ENCODE measurements at regions not wholly inside any gene's neighbourhood (a gene's known extent, or its start where the extent isn't known, plus 50 kb on each side); places are given as distances from the start of the nearest gene placed in this dataset.

DNA sequence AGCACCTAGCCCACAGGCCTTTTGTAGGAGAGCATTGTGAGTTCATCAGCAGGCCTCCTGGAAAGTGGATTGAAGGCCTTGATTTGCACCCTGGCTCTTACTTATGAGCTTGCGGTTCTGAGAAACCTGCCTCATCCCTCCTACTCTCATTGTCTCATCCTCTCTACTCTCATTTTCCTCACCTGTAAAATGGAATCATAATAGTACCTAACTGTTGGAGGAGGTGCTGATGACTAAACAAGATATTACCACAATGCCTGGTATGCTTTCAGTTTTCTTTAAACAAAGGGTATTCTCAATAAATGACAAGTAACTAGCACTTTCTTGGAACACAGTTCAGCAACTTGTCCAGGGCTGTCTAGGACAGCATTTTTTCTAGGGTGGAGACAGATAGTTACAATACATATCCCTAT lies 243.1 kb upstream of the MAF start:
- H4K20me1 ChIP-seq (ENCODE audit: low read length): no peaks in the 10 kb centered on the region
- intact Hi-C loops (cut with micrococcal nuclease): no loop called here
- no peaks in the 10 kb centered on the region for H3K4me1 ChIP-seq (ENCODE audit: insufficient read depth, low read length)
- no peaks in the 10 kb centered on the region for H3K9me2 ChIP-seq (replicated peaks; ENCODE audit: low read length)
- no peaks in the 10 kb centered on the region for H3K79me2 ChIP-seq (ENCODE audit: low read length)
- H3K9ac ChIP-seq (ENCODE audit: low read length): no peak overlapping the region
- DNase-seq (no peak), ATAC-seq (no peak)
- no peak overlapping the region for H3K4me2 ChIP-seq (ENCODE audit: low read length)
- no peaks in the 10 kb centered on the region for H3F3A ChIP-seq (ENCODE audit: low read length, unreplicated experiment)
- H2AFZ ChIP-seq (ENCODE audit: low read length): no peak overlapping the region
- ChIA-PET CTCF (no interaction called here), POLR2A (ENCODE audit: unreplicated experiment) (no interaction called here)
- BruUV-seq (replicated peaks): no TSS peak
- H3K36me3 ChIP-seq (ENCODE audit: low read depth, low read length): no peaks in the 10 kb centered on the region
- TF ChIP-seq EZH2phosphoT487 (IDR thresholded peaks at IDR 0.05; ENCODE audit: borderline replicate concordance, low read length): no peak
- TF ChIP-seq, protein P1, sequence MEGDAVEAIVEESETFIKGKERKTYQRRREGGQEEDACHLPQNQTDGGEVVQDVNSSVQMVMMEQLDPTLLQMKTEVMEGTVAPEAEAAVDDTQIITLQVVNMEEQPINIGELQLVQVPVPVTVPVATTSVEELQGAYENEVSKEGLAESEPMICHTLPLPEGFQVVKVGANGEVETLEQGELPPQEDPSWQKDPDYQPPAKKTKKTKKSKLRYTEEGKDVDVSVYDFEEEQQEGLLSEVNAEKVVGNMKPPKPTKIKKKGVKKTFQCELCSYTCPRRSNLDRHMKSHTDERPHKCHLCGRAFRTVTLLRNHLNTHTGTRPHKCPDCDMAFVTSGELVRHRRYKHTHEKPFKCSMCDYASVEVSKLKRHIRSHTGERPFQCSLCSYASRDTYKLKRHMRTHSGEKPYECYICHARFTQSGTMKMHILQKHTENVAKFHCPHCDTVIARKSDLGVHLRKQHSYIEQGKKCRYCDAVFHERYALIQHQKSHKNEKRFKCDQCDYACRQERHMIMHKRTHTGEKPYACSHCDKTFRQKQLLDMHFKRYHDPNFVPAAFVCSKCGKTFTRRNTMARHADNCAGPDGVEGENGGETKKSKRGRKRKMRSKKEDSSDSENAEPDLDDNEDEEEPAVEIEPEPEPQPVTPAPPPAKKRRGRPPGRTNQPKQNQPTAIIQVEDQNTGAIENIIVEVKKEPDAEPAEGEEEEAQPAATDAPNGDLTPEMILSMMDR (conservative IDR thresholded peaks at IDR 0.05; ENCODE audit: low read depth, low read length): no peak
- TF ChIP-seq EZH2 (IDR thresholded peaks at IDR 0.05; ENCODE audit: low read length, unreplicated experiment): no peak
- no peak overlapping the region for H3K27ac ChIP-seq (ENCODE audit: low read length)
- no peaks in the 10 kb centered on the region for H3K27me3 ChIP-seq (ENCODE audit: low read length)
- no peak overlapping the region for H3K4me3 ChIP-seq (ENCODE audit: low read length)
- no peaks in the 10 kb centered on the region for H3K9me3 ChIP-seq (ENCODE audit: low read length)

DNA sequence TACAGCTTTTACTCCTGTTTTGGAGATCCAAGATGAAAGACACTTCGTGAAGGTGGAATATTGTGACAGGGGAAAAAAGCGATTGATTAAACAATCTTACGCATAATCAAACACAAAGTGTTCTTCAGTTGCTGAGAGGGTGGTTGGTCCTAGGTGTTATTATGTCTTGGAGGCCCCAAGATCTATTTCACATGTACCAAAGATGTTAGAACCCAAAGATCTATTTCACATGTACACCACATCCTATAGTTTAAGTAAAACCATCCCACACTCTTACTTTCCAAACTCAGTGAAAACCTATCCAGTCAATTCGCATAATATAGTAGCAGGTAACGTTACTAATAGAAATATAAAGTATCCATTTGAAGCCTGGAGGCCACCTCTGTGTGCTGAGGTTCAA lies 242.6 kb upstream of the MAF start:
- CTCF ChIA-PET: no interaction called here

DNA sequence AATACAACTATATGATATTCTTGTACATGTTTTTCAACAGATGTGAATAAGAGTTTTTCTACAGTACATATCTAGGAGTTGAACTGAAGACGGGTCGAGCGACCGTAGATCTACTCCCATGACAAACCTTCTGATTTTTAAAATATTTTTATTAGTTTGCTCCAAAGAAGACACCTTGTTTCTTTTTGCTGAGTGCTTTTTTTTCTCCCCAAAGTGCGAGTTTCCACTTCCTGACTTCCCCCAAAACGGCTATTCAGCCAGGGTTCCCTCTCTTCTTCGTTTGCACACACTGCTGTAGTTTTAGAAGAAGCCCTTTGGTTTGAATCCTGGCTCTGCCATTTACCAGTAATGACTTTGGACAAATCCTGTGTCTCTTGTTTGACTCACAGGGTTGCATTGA lies 241.7 kb upstream of the MAF start:
- no peak overlapping the region for H3K9ac ChIP-seq (ENCODE audit: low read length)
- no peaks in the 10 kb centered on the region for H3K36me3 ChIP-seq (ENCODE audit: low read depth, low read length)
- H3K4me3 ChIP-seq (ENCODE audit: low read length): no peak overlapping the region
- H3K79me2 ChIP-seq (ENCODE audit: low read length): no peaks in the 10 kb centered on the region
- ChIA-PET POLR2A (ENCODE audit: unreplicated experiment) (no interaction called here), CTCF (no interaction called here)
- H3K4me2 ChIP-seq (ENCODE audit: low read length): no peak overlapping the region
- DNase-seq: no peak
- no peak overlapping the region for H2AFZ ChIP-seq (ENCODE audit: low read length)
- intact Hi-C loops (cut with micrococcal nuclease): no loop called here
- BruUV-seq (replicated peaks): no TSS peak
- no peaks in the 10 kb centered on the region for H3F3A ChIP-seq (ENCODE audit: low read length, unreplicated experiment)
- no peak for TF ChIP-seq EZH2 (IDR thresholded peaks at IDR 0.05; ENCODE audit: low read length, unreplicated experiment)
- no peak for TF ChIP-seq EZH2phosphoT487 (IDR thresholded peaks at IDR 0.05; ENCODE audit: borderline replicate concordance, low read length)
- TF ChIP-seq, protein P1 (conservative IDR thresholded peaks at IDR 0.05; ENCODE audit: low read depth, low read length): no peak
- no peaks in the 10 kb centered on the region for H3K9me2 ChIP-seq (replicated peaks; ENCODE audit: low read length)
- no peaks in the 10 kb centered on the region for H3K9me3 ChIP-seq (ENCODE audit: low read length)
- H3K27ac ChIP-seq (ENCODE audit: low read length): no peak overlapping the region
- no peaks in the 10 kb centered on the region for H4K20me1 ChIP-seq (ENCODE audit: low read length)
- H3K4me1 ChIP-seq (ENCODE audit: insufficient read depth, low read length): no peaks in the 10 kb centered on the region
- no peaks in the 10 kb centered on the region for H3K27me3 ChIP-seq (ENCODE audit: low read length)
- no peak for ATAC-seq

More for the DNA sequence above, 242.6 kb upstream of the MAF start:
- Histone ChIP-seq H2AFZ (ENCODE audit: low read length) (no peak overlapping the region), H3K4me3 (ENCODE audit: low read length) (no peak overlapping the region), H3K27ac (ENCODE audit: low read length) (no peak overlapping the region), H3F3A (ENCODE audit: low read length, unreplicated experiment) (no peaks in the 10 kb centered on the region), H3K79me2 (ENCODE audit: low read length) (no peaks in the 10 kb centered on the region), H3K4me2 (ENCODE audit: low read length) (no peak overlapping the region), H3K27me3 (ENCODE audit: low read length) (no peaks in the 10 kb centered on the region), H4K20me1 (ENCODE audit: low read length) (no peaks in the 10 kb centered on the region), H3K4me1 (ENCODE audit: insufficient read depth, low read length) (no peaks in the 10 kb centered on the region), H3K36me3 (ENCODE audit: low read depth, low read length) (no peaks in the 10 kb centered on the region), H3K9ac (ENCODE audit: low read length) (no peak overlapping the region), H3K9me3 (ENCODE audit: low read length) (no peaks in the 10 kb centered on the region), H3K9me2 (replicated peaks; ENCODE audit: low read length) (no peaks in the 10 kb centered on the region)
- ATAC-seq (no peak), DNase-seq (no peak)
- TF ChIP-seq, protein P1 (conservative IDR thresholded peaks at IDR 0.05; ENCODE audit: low read depth, low read length): no peak
- TF ChIP-seq EZH2phosphoT487 (IDR thresholded peaks at IDR 0.05; ENCODE audit: borderline replicate concordance, low read length): no peak
- TF ChIP-seq EZH2 (IDR thresholded peaks at IDR 0.05; ENCODE audit: low read length, unreplicated experiment): no peak
- POLR2A ChIA-PET (ENCODE audit: unreplicated experiment): no interaction called here
- intact Hi-C loops (cut with micrococcal nuclease): no loop called here
- BruUV-seq (replicated peaks): no TSS peak

Data from PC-3 (cell line).